ENCODE measurements at regions not wholly inside any gene's neighbourhood (a gene's known extent, or its start where the extent isn't known, plus 50 kb on each side); places are given as distances from the start of the nearest gene placed in this dataset.

- Mint-ChIP-seq H3K4me1 (no peaks in the 10 kb centered on the region), H3K27me3 (no peaks in the 10 kb centered on the region), H3K4me3 (no peak overlapping the region), H3K36me3 (ENCODE audit: low read depth) (no peaks in the 10 kb centered on the region), H3K9me3 (no peaks in the 10 kb centered on the region), H3K27ac (no peak overlapping the region)
- no peak for DNase-seq
- intact Hi-C loops (cut with micrococcal nuclease): no loop called here
Observed at GRCh38 chr5:52448111-52448510, 339.6 kb upstream of the ITGA1 start.

GRCh38 chr5:52449516-52449915, 338.2 kb upstream of the ITGA1 start:
- no peak overlapping the region for H3K4me3 Mint-ChIP-seq
- H3K27ac Mint-ChIP-seq: no peak overlapping the region
- no peaks in the 10 kb centered on the region for H3K27me3 Mint-ChIP-seq
- no peaks in the 10 kb centered on the region for H3K36me3 Mint-ChIP-seq (ENCODE audit: low read depth)
- no peaks in the 10 kb centered on the region for H3K4me1 Mint-ChIP-seq
- DNase-seq: no peak
- intact Hi-C loops (cut with micrococcal nuclease): no loop called here
- no peaks in the 10 kb centered on the region for H3K9me3 Mint-ChIP-seq

DNA sequence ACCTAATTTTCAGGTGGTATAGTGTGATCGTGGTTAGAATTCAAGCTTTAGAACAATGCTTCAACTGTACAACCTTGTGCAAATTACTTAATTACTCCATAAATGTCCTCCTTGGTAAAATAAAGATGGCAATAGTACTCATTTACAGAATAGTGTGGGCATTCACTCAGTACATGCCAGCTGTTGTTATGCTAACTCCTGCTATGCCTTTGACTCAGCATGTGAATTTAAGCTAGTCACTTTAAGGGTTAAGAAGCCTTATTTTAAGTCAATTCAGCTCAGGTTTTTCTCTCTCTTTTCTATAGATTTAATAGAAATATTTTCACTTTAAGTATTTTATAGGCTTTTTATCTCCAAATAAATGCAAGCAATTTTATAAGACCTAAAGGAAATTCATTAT, 335.6 kb upstream of the ITGA1 start:
- H3K27me3 Mint-ChIP-seq: no peaks in the 10 kb centered on the region
- DNase-seq: no peak
- no peaks in the 10 kb centered on the region for H3K9me3 Mint-ChIP-seq
- intact Hi-C loops (cut with micrococcal nuclease): no loop called here
- no peaks in the 10 kb centered on the region for H3K4me1 Mint-ChIP-seq
- no peak overlapping the region for H3K27ac Mint-ChIP-seq
- no peak overlapping the region for H3K4me3 Mint-ChIP-seq
- H3K36me3 Mint-ChIP-seq (ENCODE audit: low read depth): no peaks in the 10 kb centered on the region

- H3K27me3 Mint-ChIP-seq: no peaks in the 10 kb centered on the region
- H3K9me3 Mint-ChIP-seq: no peaks in the 10 kb centered on the region
- no peak overlapping the region for H3K27ac Mint-ChIP-seq
- no peak for DNase-seq
- H3K4me1 Mint-ChIP-seq: no peaks in the 10 kb centered on the region
- H3K36me3 Mint-ChIP-seq (ENCODE audit: low read depth): no peaks in the 10 kb centered on the region
- H3K4me3 Mint-ChIP-seq: no peak overlapping the region
- intact Hi-C loops (cut with micrococcal nuclease): no loop called here
Observed at GRCh38 chr5:52453176-52453575, 334.5 kb upstream of the ITGA1 start.

DNA sequence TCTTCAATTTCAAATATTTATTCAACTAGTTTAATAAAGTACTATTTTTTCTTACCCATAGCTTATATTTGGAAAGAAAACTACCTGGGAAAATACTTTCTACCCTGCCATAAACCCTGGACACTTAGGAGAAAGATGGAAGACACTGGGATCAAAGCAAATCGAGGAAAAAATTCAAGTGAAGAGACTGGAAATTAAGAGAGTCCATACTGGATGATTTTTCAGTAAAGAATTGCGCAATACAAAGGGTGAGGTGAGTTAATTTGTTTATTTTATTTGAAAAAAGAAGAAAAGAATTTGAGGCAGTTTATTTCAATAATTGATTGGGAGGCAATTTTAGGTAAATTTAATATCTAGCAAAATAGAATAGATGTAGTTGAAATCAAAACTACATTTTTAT, 331.8 kb upstream of the ITGA1 start:
- intact Hi-C loops (cut with micrococcal nuclease): no loop called here
- no peaks in the 10 kb centered on the region for H3K36me3 Mint-ChIP-seq (ENCODE audit: low read depth)
- no peaks in the 10 kb centered on the region for H3K27me3 Mint-ChIP-seq
- no peak overlapping the region for H3K4me3 Mint-ChIP-seq
- DNase-seq: no peak
- no peaks in the 10 kb centered on the region for H3K9me3 Mint-ChIP-seq
- H3K27ac Mint-ChIP-seq: no peak overlapping the region
- no peaks in the 10 kb centered on the region for H3K4me1 Mint-ChIP-seq

DNA sequence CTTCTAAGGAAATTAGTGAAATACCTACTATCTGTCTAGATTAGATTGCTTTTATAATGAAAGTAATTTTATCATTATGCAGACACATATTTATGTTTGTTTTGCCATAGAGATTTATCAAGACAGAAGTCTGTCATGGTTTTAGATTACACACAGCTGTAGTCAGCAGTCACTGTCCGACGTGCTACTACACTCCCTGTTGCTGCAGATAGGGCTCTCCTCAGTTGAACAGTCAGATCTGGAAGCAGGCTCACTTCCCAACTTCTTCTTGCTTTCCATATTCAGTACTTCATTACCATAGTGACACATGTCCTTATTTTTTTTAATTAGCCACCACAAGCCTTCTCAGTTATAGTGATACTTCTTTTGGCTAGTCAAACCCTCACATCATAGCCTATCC, 329.9 kb upstream of the ITGA1 start:
- Mint-ChIP-seq H3K27ac (no peak overlapping the region), H3K27me3 (peaks cover 2% of the 10 kb centered on the region), H3K36me3 (ENCODE audit: low read depth) (no peaks in the 10 kb centered on the region), H3K4me1 (no peaks in the 10 kb centered on the region), H3K9me3 (no peaks in the 10 kb centered on the region), H3K4me3 (no peak overlapping the region)
- DNase-seq: no peak
- intact Hi-C loops (cut with micrococcal nuclease): no loop called here

GRCh38 chr5:52466113-52466512, 321.6 kb upstream of the ITGA1 start:
- Mint-ChIP-seq H3K36me3 (ENCODE audit: low read depth) (no peaks in the 10 kb centered on the region), H3K27me3 (peaks cover 2% of the 10 kb centered on the region), H3K27ac (no peak overlapping the region), H3K4me3 (no peak overlapping the region), H3K4me1 (peaks cover 3% of the 10 kb centered on the region), H3K9me3 (no peaks in the 10 kb centered on the region)
- no peak for DNase-seq
- intact Hi-C loops (cut with micrococcal nuclease): no loop called here

DNA sequence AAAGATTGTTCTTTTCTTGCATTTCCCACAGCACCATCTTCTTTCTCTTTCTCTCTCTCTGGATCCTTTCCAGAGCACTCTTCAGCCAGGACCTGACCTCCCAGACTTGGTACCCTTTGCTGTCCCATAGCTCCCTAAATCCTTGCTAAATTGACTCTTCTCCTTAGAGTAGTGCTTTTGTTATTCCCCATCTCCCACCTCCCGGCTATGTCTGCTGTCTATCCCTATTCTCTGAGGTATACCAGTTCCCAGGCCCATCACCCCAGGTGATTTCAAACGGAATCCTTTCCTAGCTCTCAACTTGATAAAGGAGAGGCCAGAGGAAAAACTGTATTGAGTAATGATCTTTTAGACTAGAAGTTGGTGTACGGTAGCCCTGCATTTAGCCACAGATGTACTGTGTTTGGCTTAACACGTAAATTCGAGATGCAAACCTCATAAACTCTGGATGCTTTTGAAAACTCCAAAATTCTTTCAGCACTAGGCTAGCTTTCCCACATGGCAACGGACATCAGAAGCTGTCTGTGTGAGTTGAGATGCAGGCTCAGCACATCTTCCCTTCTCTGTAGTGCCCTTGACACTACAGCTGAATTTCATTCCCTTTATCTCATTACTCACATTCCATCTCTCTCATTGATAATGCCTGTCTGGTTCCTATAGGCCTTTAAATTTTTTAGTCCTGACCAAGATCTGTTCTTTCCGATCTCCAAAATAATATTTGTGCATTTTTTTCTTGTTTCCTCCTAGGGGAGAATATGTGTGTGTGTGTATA, 320.8 kb upstream of the ITGA1 start:
- H3K36me3 Mint-ChIP-seq (ENCODE audit: low read depth): no peaks in the 10 kb centered on the region
- no peak overlapping the region for H3K4me3 Mint-ChIP-seq

GRCh38 chr5:52468976-52469375, 318.7 kb upstream of the ITGA1 start:
- Mint-ChIP-seq H3K4me3 (no peak overlapping the region), H3K4me1 (peaks cover 3% of the 10 kb centered on the region), H3K27me3 (no peaks in the 10 kb centered on the region), H3K36me3 (ENCODE audit: low read depth) (no peaks in the 10 kb centered on the region), H3K9me3 (no peaks in the 10 kb centered on the region), H3K27ac (no peak overlapping the region)
- intact Hi-C loops (cut with micrococcal nuclease): no loop called here
- no peak for DNase-seq

More for the DNA sequence above, 320.8 kb upstream of the ITGA1 start:
- Mint-ChIP-seq H3K9me3 (no peaks in the 10 kb centered on the region), H3K27ac (no peak overlapping the region), H3K4me1 (peaks cover 3% of the 10 kb centered on the region), H3K27me3 (no peaks in the 10 kb centered on the region)
- intact Hi-C loops (cut with micrococcal nuclease): no loop called here
- DNase-seq: no peak

DNA sequence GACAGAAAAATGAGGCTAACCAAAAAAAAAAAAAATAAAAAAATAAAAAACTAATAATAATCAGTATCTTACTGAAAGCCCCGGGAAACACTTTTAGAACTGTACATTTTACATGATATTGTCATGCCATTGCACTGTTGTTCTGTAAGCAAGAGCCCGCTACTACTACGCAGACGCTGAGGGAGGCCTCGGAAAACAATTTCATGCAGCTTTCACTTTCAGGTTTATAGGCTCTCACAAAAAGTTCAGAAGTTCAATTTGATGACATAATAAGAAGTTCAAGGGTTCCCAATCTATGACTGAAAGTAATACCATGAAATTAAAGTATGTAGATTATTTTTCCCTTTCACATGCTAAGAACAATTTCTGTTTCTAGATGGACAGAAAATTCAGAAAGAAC, 318.3 kb upstream of the ITGA1 start:
- Mint-ChIP-seq H3K36me3 (ENCODE audit: low read depth) (no peaks in the 10 kb centered on the region), H3K27ac (peak overlapping the region; percentile 35), H3K9me3 (no peaks in the 10 kb centered on the region), H3K4me1 (peaks cover 3% of the 10 kb centered on the region), H3K4me3 (peak overlapping the region; percentile 29), H3K27me3 (no peaks in the 10 kb centered on the region)
- intact Hi-C loops (cut with micrococcal nuclease): no loop called here
- DNase-seq: peak; percentile 75

DNA sequence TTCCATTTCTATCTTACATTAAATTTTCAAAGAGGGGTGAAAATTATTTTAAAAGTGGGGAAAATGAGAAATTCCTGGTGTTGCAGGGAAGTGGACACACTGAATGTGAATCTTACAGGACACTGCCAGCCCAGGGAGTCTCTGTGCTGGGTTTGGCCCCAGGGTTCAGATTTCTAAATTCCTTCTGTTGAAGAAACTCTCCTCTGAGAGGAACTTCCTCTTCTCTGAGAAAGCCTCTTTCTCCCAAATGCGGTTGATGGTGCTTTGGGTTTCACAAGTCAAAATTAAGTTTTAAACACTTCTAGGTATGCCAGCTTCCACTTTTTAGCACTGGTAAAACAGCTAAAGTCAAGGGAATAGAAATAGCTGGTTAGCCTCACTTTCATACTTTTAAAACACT, 317.9 kb upstream of the ITGA1 start:
- no peaks in the 10 kb centered on the region for H3K36me3 Mint-ChIP-seq (ENCODE audit: low read depth)
- intact Hi-C loops (cut with micrococcal nuclease): no loop called here
- H3K27ac Mint-ChIP-seq: peak overlapping the region; percentile 35
- peaks cover 3% of the 10 kb centered on the region for H3K4me1 Mint-ChIP-seq
- peak overlapping the region; percentile 29 for H3K4me3 Mint-ChIP-seq
- no peaks in the 10 kb centered on the region for H3K27me3 Mint-ChIP-seq
- DNase-seq: no peak
- no peaks in the 10 kb centered on the region for H3K9me3 Mint-ChIP-seq

DNA sequence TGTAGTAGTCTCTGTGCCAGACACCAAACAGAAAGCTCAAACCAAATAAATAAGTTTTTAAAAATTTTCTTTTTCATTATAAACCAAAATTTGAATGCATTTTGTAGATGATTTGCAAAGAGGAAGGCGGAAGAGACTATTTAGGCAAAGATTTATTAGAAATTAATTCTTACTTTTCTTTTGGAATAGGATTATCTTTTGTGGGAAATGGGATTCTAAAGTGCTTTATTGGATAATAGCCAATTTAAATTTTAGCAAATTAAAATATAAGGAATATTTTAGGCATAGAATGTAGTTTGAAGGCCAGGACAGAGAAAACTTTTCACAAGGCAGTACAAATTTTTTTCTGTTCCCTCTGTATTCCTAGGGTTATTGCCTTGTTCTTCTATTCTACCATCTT, 311.4 kb upstream of the ITGA1 start:
- DNase-seq: no peak
- no peaks in the 10 kb centered on the region for H3K9me3 Mint-ChIP-seq
- no peaks in the 10 kb centered on the region for H3K36me3 Mint-ChIP-seq (ENCODE audit: low read depth)
- H3K27me3 Mint-ChIP-seq: peaks cover 2% of the 10 kb centered on the region
- H3K4me1 Mint-ChIP-seq: no peaks in the 10 kb centered on the region
- no peak overlapping the region for H3K27ac Mint-ChIP-seq
- no peak overlapping the region for H3K4me3 Mint-ChIP-seq
- intact Hi-C loops (cut with micrococcal nuclease): no loop called here

DNA sequence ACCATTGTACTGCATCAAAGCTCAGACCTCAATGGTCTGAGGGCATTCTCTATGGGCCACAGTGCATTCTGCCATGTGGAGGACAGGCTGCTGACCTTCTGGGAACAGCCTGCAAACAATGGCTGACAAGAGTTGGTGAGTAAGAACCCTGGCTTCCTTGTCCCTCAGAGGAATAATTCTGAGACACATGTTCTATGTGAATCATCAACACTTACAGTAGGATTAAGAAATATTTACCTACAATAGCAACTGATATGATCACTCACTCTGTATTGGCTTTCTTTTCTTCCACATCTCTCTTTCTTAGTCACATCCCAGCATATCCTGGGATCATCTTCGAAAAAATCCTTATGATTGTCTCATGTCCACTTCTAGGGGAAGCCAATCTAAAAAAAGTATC, 306.5 kb upstream of the ITGA1 start:
- Mint-ChIP-seq H3K9me3 (no peaks in the 10 kb centered on the region), H3K4me3 (no peak overlapping the region), H3K27ac (no peak overlapping the region), H3K27me3 (peaks cover 8% of the 10 kb centered on the region), H3K4me1 (no peaks in the 10 kb centered on the region), H3K36me3 (ENCODE audit: low read depth) (no peaks in the 10 kb centered on the region)
- DNase-seq: no peak
- intact Hi-C loops (cut with micrococcal nuclease): no loop called here

- Mint-ChIP-seq H3K27me3 (peaks cover 8% of the 10 kb centered on the region), H3K27ac (no peak overlapping the region), H3K4me3 (no peak overlapping the region), H3K9me3 (no peaks in the 10 kb centered on the region), H3K4me1 (no peaks in the 10 kb centered on the region), H3K36me3 (ENCODE audit: low read depth) (no peaks in the 10 kb centered on the region)
- intact Hi-C loops (cut with micrococcal nuclease): no loop called here
- no peak for DNase-seq
Observed at GRCh38 chr5:52481851-52482250, 305.9 kb upstream of the ITGA1 start.
